HG02885 (cell line): ENCODE measurements at regions not wholly inside any gene's neighbourhood (a gene's known extent, or its start where the extent isn't known, plus 50 kb on each side); places are given as distances from the start of the nearest gene placed in this dataset.

Experiments
- ATAC-seq: cut with Tn5 transposase; IDR thresholded peaks from one replicate; pipeline ENCODE4 v1.9.1; 2021; ENCODE audit warnings: mild to moderate bottlenecking; ENCODE audit not compliant: unreplicated experiment, poor library complexity

GRCh38 chr12:30829876-30830275 is 75.1 kb upstream of the CAPRIN2 start:
- ATAC-seq, result no peak

- ATAC-seq, result no peak
Measured at GRCh38 chr12:30828686-30829085, 73.9 kb upstream of the CAPRIN2 start.

- no peak for ATAC-seq
Measured at GRCh38 chr12:30827101-30828066, 72.6 kb upstream of the CAPRIN2 start.

GRCh38 chr12:30826276-30826675 is 71.5 kb upstream of the CAPRIN2 start:
- ATAC-seq, result no peak

GRCh38 chr12:30825341-30825740 is 70.6 kb upstream of the CAPRIN2 start:
- ATAC-seq, result no peak

- ATAC-seq, result no peak
Measured at GRCh38 chr12:30824311-30824710, 69.6 kb upstream of the CAPRIN2 start.

- no peak for ATAC-seq
Measured at GRCh38 chr12:30823764-30824163, 69.0 kb upstream of the CAPRIN2 start.

GRCh38 chr12:30823156-30823699 is 68.5 kb upstream of the CAPRIN2 start:
- ATAC-seq, result peak; percentile 58

GRCh38 chr12:30822385-30823155 is 67.8 kb upstream of the CAPRIN2 start:
- ATAC-seq, result peak; percentile 61

- no peak for ATAC-seq
Measured at GRCh38 chr12:30820406-30820946, 65.7 kb upstream of the CAPRIN2 start.

GRCh38 chr12:30818562-30818961 is 63.8 kb upstream of the CAPRIN2 start:
- ATAC-seq, result no peak

- no peak for ATAC-seq
Measured at GRCh38 chr12:30816742-30817465, 62.2 kb upstream of the CAPRIN2 start.

- ATAC-seq, result no peak
Measured at GRCh38 chr12:30814295-30814655, 59.5 kb upstream of the CAPRIN2 start.

- no peak for ATAC-seq
Measured at GRCh38 chr12:30813525-30814294, 59.0 kb upstream of the CAPRIN2 start.

GRCh38 chr12:30811966-30812365 is 57.2 kb upstream of the CAPRIN2 start:
- no peak for ATAC-seq

GRCh38 chr12:30810918-30811317 is 56.2 kb upstream of the CAPRIN2 start:
- no peak for ATAC-seq

GRCh38 chr12:30807695-30808034 is 52.9 kb upstream of the CAPRIN2 start:
- no peak for ATAC-seq

- ATAC-seq, result peak; percentile 76
Measured at GRCh38 chr12:30806989-30807694, 52.4 kb upstream of the CAPRIN2 start.

- no peak for ATAC-seq
Measured at GRCh38 chr12:30805959-30806358, 51.2 kb upstream of the CAPRIN2 start.
